NCI-H2227 (cell line): ENCODE measurements at regions not wholly inside any gene's neighbourhood (a gene's known extent, or its start where the extent isn't known, plus 50 kb on each side); places are given as distances from the start of the nearest gene placed in this dataset.

Source experiments
- DNase-seq: peaks from one replicate; lab custom pipeline; 2025; ENCODE audit not compliant: unreplicated experiment; lab: John Stamatoyannopoulos, UW

- no peak for DNase-seq
Observed at GRCh38 chr4:136935871-136936270, 596.4 kb downstream of the PCDH18 start.

GRCh38 chr4:136935305-136935704, 597.0 kb downstream of the PCDH18 start:
- no peak for DNase-seq

- DNase-seq = no peak
Observed at GRCh38 chr4:136934601-136935000, 597.7 kb downstream of the PCDH18 start.

GRCh38 chr4:136931781-136932180, 600.5 kb downstream of the PCDH18 start:
- no peak for DNase-seq

- no peak for DNase-seq
Observed at GRCh38 chr4:136928957-136929411, 603.3 kb downstream of the PCDH18 start.

- DNase-seq = no peak
Observed at GRCh38 chr4:136927172-136927571, 605.1 kb downstream of the PCDH18 start.

DNA sequence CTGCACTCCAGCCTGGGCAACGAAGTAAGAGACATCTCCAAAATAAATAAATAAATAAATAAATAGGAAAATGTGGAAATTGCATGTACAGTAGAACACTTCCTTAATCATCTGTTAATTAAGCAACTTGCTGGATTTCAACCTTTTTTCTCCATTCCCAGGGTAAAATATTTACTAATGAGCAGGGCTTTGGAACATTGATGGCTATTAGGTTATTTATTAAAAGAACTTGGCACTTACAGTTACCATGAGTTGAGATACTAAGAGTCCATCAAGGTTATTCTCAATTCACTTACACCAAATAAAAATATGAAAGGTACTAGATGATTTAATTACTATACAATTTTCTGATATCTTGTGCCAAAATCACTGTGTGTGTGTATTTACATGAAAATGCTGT, 607.1 kb downstream of the PCDH18 start:
- DNase-seq = no peak

DNA sequence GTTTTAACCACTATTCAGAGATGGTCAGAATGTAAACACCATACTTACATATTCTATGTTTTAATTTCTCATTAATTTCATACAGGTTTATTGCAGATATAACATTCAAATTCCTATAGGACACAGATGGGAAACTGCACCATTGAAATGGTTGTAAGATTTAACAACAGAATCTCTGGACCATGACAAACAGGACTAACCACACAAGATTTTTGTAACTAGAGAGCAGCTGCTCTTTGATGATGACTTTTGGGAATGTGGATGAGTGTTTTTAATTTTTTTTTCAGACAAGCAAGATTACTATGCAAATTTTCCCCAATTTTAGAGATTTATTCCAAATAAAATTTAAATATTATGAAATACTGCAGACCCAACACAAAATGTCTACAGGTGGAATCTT, 610.2 kb downstream of the PCDH18 start:
- DNase-seq = no peak

DNA sequence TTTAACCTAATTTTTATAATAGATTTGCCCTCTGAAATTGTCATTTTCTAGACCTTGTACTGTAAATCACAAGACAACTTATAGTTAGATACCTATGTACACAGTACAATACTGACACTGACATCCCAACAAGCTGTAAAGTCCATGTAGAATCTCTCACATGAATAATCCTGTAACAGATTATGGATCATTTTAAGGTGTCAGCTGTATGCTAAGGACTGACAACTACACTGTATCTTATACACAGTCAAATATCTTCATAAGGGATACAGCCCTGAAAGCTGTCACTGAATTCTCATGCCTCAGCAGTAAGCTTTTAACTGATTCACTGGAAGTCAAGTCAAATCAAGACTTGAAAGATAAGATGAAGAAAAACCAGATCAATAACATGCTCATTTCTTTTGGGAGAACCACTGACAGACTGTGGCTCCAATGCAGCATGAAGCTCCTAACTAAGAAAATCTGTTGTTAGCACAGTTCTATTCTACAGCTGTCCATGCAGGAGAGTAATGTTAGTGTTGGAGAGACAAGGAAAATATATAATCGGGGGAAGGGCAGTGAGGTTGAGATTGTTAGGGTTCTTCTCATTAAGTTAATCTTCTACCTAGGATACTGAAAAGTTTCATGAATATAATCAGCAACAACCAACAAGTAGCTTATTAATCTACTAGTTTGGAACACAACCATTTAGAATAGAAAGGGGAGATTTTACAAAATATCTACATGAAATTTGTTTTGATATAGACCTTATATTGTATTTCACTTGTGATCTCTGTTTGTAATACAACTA, 612.0 kb downstream of the PCDH18 start:
- DNase-seq = no peak

GRCh38 chr4:136918772-136919171, 613.5 kb downstream of the PCDH18 start:
- DNase-seq = no peak

DNA sequence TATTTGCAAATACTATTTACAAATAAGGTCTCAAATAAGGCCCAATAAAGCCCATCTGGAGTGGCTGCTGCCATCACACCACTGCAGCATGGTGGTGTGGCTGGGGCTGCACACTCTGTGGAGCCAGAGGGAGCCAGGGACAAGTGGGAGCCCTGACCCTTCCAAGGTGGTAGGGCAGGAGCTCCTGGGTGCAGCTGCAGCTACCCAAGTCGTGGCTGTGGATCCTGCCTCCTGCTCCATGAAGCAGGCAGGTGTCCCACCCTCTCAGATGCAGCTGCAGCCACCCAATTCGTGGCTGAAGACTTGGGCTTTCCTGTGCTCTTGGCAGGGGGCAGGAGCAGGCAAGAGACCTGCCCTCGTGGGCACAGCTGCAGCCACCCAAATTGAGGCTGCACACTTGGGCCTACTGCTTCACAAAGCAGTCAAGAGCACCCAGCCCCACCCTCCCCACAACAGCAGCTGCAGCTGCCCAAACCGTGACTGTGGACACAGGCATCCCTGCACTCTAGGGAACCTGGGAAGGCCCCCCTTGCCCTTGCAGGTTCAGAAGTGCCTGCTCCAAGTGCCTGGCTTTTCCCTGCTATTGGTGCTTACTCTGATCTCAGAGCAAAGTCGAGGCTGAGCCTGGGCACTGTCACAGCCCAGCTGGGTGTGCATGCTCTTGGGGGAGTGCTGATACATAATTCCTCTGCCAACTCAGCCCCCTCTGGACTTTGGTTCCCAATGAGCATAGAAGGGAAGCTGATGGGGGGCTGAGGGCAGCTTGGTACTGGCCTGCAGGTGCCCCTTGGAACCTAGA, 614.8 kb downstream of the PCDH18 start:
- DNase-seq = no peak

DNA sequence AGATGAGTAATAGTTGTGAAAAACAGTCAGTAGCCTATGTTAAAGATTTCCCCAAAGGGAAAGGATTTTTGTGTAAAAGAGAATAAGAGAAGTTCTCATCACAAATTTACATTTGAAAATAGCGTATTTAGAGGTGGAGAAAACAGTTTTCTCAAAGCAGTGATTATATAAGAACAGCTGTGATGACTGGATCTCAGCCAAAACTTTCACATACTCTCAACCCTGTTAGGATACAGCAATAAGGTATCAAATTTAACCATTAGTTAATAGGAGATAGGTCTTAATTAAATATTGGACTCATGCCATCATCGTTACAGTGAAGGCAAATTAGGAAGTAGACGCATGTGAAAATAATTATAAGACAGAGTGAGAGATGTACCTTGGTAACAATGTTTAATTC, 622.7 kb downstream of the PCDH18 start:
- DNase-seq = no peak

GRCh38 chr4:136908122-136908521, 624.2 kb downstream of the PCDH18 start:
- DNase-seq = no peak

DNA sequence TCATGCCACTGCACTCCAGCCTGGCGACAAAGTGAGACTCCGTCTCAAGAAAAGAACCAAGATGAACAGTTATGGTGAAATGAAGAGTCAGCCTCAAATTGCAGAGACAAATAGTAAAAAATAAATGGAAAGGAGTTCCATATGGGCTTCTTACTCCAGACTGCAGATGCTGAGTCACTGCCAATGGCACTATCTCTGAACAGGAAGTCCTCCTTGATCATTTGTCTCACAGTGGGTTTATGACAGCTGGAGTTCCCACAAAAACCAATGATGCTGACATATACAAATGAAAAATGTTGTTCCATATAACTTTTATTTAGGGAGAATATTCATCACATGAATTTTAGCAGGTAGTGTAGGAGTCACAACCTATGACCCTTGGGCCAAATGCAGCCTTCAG, 631.6 kb downstream of the PCDH18 start:
- no peak for DNase-seq

DNA sequence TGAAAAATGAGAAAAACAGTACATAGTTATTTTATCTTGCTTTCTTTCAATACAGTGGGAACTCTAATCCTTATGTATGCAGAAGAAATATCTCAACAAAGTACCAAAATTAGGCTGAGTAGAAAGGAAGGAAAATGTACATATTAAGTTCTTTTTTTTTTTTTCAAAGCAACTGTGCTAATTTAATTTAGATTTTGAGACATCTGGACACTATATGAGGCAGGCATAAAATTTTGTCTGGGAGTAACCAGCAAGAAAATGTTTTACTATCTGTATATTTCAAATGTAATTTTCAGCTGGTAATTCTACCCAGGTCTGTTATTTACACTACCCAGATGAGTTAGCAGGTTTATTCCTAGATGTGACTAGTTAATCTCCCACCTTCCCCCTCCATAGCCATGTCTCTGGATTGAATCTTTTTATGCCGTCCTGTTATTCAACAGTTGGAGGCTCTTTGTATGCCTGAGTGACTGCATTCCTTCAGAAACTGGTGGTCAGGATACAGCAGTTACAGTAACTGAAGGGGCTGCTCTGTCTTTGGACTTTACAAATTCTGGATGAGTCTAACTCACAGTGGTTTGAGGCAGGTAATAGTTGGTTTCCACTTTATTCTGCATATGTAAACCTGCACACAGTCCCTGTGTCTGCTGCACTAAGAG, 633.6 kb downstream of the PCDH18 start:
- DNase-seq = no peak

- no peak for DNase-seq
Observed at GRCh38 chr4:136893573-136893972, 638.7 kb downstream of the PCDH18 start.

DNA sequence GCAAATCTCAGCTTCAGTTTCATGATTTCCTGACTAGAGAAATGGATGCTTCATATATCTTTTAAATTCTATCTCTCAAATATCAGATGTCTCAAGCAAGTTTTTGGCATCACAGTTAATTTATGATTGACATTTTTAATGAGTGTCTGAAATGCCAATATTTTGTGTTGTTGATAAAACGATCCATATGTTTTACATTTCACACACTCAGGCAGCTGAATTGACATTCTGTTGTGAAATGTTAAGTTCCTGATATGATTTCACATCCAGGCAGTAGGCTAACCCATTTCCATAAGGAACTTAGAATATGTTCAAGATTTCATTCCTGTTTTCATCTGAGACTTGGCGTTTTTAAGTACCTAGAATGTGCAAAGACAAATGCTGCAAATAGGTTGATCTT, 650.6 kb downstream of the PCDH18 start:
- no peak for DNase-seq

DNA sequence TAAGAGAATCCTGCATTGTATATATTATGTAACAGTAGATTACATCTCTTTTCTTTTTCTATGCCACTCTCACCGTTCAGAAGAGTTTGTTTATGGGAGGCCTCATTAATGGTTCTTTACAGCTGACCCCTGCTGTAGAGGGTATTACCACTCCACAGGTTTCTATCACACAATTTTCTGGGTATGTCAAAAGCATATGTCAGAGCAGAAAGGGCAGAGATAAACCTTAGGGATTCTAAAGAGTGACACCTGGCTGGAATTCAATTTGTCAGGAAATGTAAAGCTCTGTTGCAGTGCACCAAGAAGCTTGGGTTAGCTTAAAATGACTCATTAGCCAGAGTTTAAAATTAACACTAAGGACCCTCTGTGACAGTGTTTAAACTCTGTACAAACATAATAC, 658.7 kb downstream of the PCDH18 start:
- no peak for DNase-seq

- DNase-seq = no peak
Observed at GRCh38 chr4:136867465-136867864, 664.8 kb downstream of the PCDH18 start.

GRCh38 chr4:136865526-136865925, 666.8 kb downstream of the PCDH18 start:
- DNase-seq = no peak

- peak; percentile 35 for DNase-seq
Observed at GRCh38 chr4:136864604-136865185, 667.6 kb downstream of the PCDH18 start.
